Activated T-cell treated with anti-CD3 and anti-CD28 coated beads, Interleukin-2, amount 50 U/mL, for 4 hours (primary cell): ENCODE measurements at regions not wholly inside any gene's neighbourhood (a gene's known extent, or its start where the extent isn't known, plus 50 kb on each side); places are given as distances from the start of the nearest gene placed in this dataset.

Experiments used
- ATAC-seq, 2 donors: fragments of 200-7000 bp; cut with Tn5 transposase; one replicate each; pipeline ENCODE4 v1.10.0; 2021
- DNase-seq: peaks from one replicate; pipeline ENCODE4 v3.0.0-alpha.2; 2020
- H3K27me3 Mint-ChIP-seq: one replicate; pipeline ENCODE4 v1.8.0; 2021; ENCODE audit warnings: low read depth, mixed read lengths
- H3K36me3 Mint-ChIP-seq: one replicate; pipeline ENCODE4 v1.8.0; 2022; ENCODE audit warnings: mixed read lengths; ENCODE audit not compliant: insufficient read depth
- H3K4me1 Mint-ChIP-seq: one replicate; pipeline ENCODE4 v1.8.0; 2021; ENCODE audit warnings: low read depth, mixed read lengths
- H3K4me3 Mint-ChIP-seq: one replicate; pipeline ENCODE4 v1.8.0; 2021; ENCODE audit warnings: mild to moderate bottlenecking, moderate library complexity, mixed read lengths
- H3K9me3 Mint-ChIP-seq: one replicate; pipeline ENCODE4 v1.8.0; 2021; ENCODE audit warnings: mixed read lengths

DNA sequence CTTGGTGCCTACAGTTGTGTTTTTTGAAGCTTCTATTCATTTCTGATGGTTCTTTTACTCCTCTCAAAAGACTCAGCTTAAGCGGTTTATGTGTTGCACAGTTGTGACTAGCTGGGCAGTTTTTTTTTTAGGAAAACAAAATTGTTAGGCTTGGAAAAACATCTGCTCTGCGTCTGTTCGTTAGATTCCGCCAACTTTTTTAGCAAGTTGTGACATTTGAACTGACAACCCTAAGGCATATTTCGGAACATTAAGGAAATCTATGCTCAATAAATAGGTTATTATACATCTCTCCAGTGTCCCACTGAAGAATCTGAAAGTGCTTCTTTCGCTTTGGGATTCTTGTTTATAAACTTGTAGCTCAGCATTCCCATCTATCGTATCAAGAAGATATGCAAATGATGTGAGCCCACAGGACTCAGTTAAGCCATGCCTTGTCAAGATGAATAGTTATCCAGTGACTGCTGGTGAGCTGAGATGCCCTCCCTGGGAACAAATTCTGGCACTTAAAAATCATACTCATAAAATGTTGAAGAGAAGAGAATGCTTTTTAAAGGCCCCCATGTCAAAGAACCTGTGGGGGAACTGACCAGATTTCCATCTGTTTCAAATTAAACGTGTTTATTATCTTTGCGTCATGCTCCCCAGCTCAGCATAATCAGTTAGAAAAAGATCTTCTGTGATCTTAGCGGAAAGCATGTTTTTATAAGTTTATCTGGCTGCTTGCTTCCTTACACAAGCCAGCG lies 109.0 kb upstream of the FAM20A start:
- Mint-ChIP-seq H3K4me1 (no peaks in the 10 kb centered on the region), H3K36me3 (no peaks in the 10 kb centered on the region), H3K4me3 (no peak overlapping the region), H3K9me3 (no peaks in the 10 kb centered on the region), H3K27me3 (peaks cover 25% of the 10 kb centered on the region)
- no peak for DNase-seq
- no peak for ATAC-seq

DNA sequence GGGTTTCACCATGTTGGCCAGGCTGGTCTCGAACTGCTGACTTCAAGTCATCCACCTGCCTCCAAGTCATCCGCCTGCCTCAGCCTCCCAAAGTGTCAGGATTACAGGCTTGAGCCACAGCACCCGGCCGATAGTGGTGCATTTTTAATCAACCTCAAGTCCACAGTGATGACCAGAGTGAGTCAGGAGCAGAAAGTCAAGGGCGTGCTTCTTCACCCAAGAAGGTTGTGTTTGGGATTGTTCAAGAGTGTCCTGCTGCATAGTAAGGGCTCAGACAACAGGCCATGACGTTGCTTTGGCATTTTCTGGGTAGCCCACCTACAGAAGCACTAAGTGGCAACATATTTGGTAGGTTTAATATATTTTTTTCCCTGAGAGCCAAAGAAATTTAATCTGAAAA lies 108.3 kb upstream of the FAM20A start:
- Mint-ChIP-seq H3K27me3 (peaks cover 23% of the 10 kb centered on the region), H3K9me3 (no peaks in the 10 kb centered on the region), H3K4me1 (no peaks in the 10 kb centered on the region), H3K36me3 (no peaks in the 10 kb centered on the region), H3K4me3 (no peak overlapping the region)
- no peak for DNase-seq
- no peak for ATAC-seq

GRCh38 chr17:68707031-68707430 lies 105.9 kb upstream of the FAM20A start:
- Mint-ChIP-seq H3K4me1 (no peaks in the 10 kb centered on the region), H3K36me3 (no peaks in the 10 kb centered on the region), H3K4me3 (no peak overlapping the region), H3K27me3 (peaks cover 18% of the 10 kb centered on the region), H3K9me3 (no peaks in the 10 kb centered on the region)
- DNase-seq: no peak
- ATAC-seq: no peak

GRCh38 chr17:68706356-68706920 lies 105.3 kb upstream of the FAM20A start:
- H3K9me3 Mint-ChIP-seq: no peaks in the 10 kb centered on the region
- ATAC-seq: no peak
- no peak for DNase-seq
- peaks cover 14% of the 10 kb centered on the region for H3K27me3 Mint-ChIP-seq
- H3K4me1 Mint-ChIP-seq: no peaks in the 10 kb centered on the region
- H3K4me3 Mint-ChIP-seq: no peak overlapping the region
- no peaks in the 10 kb centered on the region for H3K36me3 Mint-ChIP-seq

- Mint-ChIP-seq H3K4me3 (no peak overlapping the region), H3K9me3 (no peaks in the 10 kb centered on the region), H3K27me3 (peaks cover 10% of the 10 kb centered on the region), H3K36me3 (no peaks in the 10 kb centered on the region), H3K4me1 (no peaks in the 10 kb centered on the region)
- ATAC-seq (no peak), DNase-seq (no peak)
Observed at GRCh38 chr17:68705714-68706076, 104.5 kb upstream of the FAM20A start.

DNA sequence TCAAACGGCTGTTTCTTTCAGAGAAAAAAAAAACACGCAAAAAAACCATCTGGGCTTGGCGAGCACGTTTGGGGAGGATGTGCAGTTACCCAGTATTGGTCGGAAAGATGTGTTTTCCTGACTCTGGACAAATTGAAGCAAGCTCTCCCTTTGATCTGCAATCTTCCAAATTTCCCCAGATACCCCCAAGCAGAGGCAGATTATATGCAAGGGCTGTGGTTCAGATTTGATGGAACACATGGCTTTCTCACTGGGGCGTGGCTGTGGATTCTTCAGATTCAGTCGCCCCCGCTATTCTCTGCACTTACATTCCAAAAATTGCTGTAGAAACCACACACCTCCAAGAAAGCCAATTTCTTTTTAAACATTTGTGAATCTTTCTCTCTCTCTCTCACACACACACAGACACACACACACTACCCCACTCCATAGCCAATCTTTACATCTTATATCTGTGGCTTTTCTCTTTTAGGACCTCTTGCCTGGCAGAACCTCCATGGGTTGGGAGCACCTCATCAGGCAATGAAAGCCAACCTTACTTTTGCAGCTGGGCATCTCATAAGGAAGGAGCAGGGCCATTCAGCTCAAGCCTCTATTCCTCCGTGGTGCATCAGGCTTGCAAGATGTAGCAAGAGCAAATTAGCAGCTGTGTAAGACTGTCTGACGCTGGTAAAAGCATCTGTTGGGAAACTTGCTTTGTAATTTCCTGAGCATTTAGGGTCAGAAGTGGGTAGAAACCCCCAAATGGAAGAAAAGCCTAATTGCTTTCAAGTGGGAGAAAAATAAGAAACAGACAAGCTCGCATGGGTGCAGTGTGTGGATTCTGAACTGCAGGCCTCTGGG lies 103.9 kb upstream of the FAM20A start:
- ATAC-seq: no peak
- Mint-ChIP-seq H3K4me3 (no peak overlapping the region), H3K27me3 (peaks cover 9% of the 10 kb centered on the region), H3K36me3 (no peaks in the 10 kb centered on the region), H3K4me1 (no peaks in the 10 kb centered on the region), H3K9me3 (no peaks in the 10 kb centered on the region)
- no peak for DNase-seq

GRCh38 chr17:68701046-68701445 lies 99.9 kb upstream of the FAM20A start:
- Mint-ChIP-seq H3K27me3 (peaks cover 4% of the 10 kb centered on the region), H3K36me3 (no peaks in the 10 kb centered on the region), H3K4me1 (no peaks in the 10 kb centered on the region), H3K4me3 (no peak overlapping the region), H3K9me3 (no peaks in the 10 kb centered on the region)
- no peak for ATAC-seq
- no peak for DNase-seq

- no peak overlapping the region for H3K4me3 Mint-ChIP-seq
- ATAC-seq: no peak
- no peaks in the 10 kb centered on the region for H3K9me3 Mint-ChIP-seq
- no peaks in the 10 kb centered on the region for H3K4me1 Mint-ChIP-seq
- peaks cover 7% of the 10 kb centered on the region for H3K27me3 Mint-ChIP-seq
- no peaks in the 10 kb centered on the region for H3K36me3 Mint-ChIP-seq
- no peak for DNase-seq
Observed at GRCh38 chr17:68700421-68700820, 99.3 kb upstream of the FAM20A start.

- peaks cover 3% of the 10 kb centered on the region for H3K27me3 Mint-ChIP-seq
- ATAC-seq (no peak), DNase-seq (no peak)
- no peaks in the 10 kb centered on the region for H3K9me3 Mint-ChIP-seq
- no peaks in the 10 kb centered on the region for H3K36me3 Mint-ChIP-seq
- no peak overlapping the region for H3K4me3 Mint-ChIP-seq
- H3K4me1 Mint-ChIP-seq: no peaks in the 10 kb centered on the region
Observed at GRCh38 chr17:68699936-68700335, 98.8 kb upstream of the FAM20A start.

GRCh38 chr17:68698746-68699145 lies 97.6 kb upstream of the FAM20A start:
- Mint-ChIP-seq H3K9me3 (no peaks in the 10 kb centered on the region), H3K4me1 (no peaks in the 10 kb centered on the region), H3K4me3 (no peak overlapping the region), H3K27me3 (peaks cover 3% of the 10 kb centered on the region), H3K36me3 (no peaks in the 10 kb centered on the region)
- ATAC-seq: no peak
- DNase-seq: no peak

DNA sequence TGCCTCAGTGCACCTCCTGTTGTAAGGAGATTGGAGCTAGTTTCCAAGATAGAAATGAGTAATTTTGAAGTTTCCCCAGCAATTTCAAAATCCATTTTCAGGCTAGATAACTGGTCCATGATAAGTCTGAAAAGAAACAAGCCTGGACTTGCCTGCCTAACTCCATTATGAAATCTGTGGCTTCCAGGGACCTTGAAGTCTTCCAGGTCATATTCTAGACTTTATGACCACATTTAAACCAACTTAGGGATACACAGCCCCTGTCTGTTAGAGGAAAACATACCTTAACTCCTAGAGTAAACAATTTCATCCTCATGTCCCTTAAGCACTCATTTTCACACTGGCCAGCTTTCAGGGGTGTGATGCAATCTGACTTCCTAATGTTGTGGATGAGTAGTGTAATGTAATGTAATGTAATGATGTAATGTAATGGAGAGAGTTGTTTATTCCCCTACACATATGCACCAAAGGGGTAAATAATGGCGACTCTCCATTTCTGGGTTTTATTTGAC lies 96.7 kb upstream of the FAM20A start:
- H3K36me3 Mint-ChIP-seq: no peaks in the 10 kb centered on the region
- DNase-seq: no peak
- H3K4me3 Mint-ChIP-seq: no peak overlapping the region
- peaks cover 3% of the 10 kb centered on the region for H3K27me3 Mint-ChIP-seq
- H3K9me3 Mint-ChIP-seq: no peaks in the 10 kb centered on the region
- ATAC-seq: no peak
- H3K4me1 Mint-ChIP-seq: no peaks in the 10 kb centered on the region

DNA sequence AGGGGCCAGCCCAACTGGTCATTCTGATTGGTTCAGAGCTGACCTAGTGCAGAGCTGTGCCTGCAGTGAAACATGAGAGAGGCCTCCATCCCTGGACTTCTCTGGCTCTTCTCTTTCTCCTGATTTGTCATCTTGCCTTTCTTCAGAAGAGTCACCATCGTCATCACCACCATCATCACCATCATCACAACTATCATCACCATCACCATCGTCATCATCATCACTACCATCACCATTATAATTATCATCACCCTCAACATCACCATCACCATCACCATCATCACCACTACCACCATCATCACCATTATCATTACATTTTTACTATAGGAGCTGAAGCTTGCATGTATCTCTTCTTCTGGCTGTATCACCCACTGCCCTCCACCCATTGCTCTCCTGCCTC lies 94.5 kb upstream of the FAM20A start:
- DNase-seq: no peak
- peaks cover 7% of the 10 kb centered on the region for H3K27me3 Mint-ChIP-seq
- no peak for ATAC-seq
- H3K4me3 Mint-ChIP-seq: no peak overlapping the region
- H3K9me3 Mint-ChIP-seq: no peaks in the 10 kb centered on the region
- no peaks in the 10 kb centered on the region for H3K4me1 Mint-ChIP-seq
- H3K36me3 Mint-ChIP-seq: no peaks in the 10 kb centered on the region

GRCh38 chr17:68694791-68695485 lies 93.8 kb upstream of the FAM20A start:
- Mint-ChIP-seq H3K4me3 (no peak overlapping the region), H3K4me1 (no peaks in the 10 kb centered on the region), H3K9me3 (no peaks in the 10 kb centered on the region), H3K36me3 (no peaks in the 10 kb centered on the region), H3K27me3 (peaks cover 7% of the 10 kb centered on the region)
- DNase-seq (no peak), ATAC-seq (no peak)

GRCh38 chr17:68693896-68694295 lies 92.7 kb upstream of the FAM20A start:
- Mint-ChIP-seq H3K4me3 (no peak overlapping the region), H3K9me3 (no peaks in the 10 kb centered on the region), H3K27me3 (peaks cover 7% of the 10 kb centered on the region), H3K4me1 (no peaks in the 10 kb centered on the region), H3K36me3 (no peaks in the 10 kb centered on the region)
- ATAC-seq (no peak), DNase-seq (no peak)
